ENCODE measurements at regions not wholly inside any gene's neighbourhood (a gene's known extent, or its start where the extent isn't known, plus 50 kb on each side); places are given as distances from the start of the nearest gene placed in this dataset.

DNA sequence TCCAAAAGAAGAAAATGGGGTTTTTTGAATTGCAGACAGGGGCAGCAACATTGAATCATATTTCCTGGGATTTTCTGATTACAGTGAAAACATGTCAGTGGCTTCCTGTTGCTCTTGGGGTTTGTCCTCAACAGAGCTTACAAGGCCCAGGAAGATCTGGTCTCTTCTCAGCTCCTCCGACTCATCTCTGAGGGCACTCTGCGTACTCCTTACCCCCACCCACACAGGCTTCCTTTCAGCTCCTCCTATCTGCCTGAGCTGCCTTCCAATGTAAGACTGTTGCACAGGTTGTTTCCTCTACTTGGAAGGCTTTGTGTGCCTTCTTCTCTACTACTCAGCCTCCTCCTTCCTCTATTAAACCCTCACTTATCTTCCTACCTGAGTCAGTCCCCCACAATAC, 245.1 kb upstream of the MEF2C start:
- TF ChIP-seq, protein P1, sequence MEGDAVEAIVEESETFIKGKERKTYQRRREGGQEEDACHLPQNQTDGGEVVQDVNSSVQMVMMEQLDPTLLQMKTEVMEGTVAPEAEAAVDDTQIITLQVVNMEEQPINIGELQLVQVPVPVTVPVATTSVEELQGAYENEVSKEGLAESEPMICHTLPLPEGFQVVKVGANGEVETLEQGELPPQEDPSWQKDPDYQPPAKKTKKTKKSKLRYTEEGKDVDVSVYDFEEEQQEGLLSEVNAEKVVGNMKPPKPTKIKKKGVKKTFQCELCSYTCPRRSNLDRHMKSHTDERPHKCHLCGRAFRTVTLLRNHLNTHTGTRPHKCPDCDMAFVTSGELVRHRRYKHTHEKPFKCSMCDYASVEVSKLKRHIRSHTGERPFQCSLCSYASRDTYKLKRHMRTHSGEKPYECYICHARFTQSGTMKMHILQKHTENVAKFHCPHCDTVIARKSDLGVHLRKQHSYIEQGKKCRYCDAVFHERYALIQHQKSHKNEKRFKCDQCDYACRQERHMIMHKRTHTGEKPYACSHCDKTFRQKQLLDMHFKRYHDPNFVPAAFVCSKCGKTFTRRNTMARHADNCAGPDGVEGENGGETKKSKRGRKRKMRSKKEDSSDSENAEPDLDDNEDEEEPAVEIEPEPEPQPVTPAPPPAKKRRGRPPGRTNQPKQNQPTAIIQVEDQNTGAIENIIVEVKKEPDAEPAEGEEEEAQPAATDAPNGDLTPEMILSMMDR (IDR thresholded peaks at IDR 0.05) = no peak
- no peak for TF ChIP-seq POLR2A (IDR thresholded peaks at IDR 0.05)
